ENCODE measurements at regions not wholly inside any gene's neighbourhood (a gene's known extent, or its start where the extent isn't known, plus 50 kb on each side); places are given as distances from the start of the nearest gene placed in this dataset.
"Not testable (repeated sequence)": the region's sequence is repeated elsewhere in the genome, so short reads cannot be mapped to it uniquely, and the experiment has no call there.

DNA sequence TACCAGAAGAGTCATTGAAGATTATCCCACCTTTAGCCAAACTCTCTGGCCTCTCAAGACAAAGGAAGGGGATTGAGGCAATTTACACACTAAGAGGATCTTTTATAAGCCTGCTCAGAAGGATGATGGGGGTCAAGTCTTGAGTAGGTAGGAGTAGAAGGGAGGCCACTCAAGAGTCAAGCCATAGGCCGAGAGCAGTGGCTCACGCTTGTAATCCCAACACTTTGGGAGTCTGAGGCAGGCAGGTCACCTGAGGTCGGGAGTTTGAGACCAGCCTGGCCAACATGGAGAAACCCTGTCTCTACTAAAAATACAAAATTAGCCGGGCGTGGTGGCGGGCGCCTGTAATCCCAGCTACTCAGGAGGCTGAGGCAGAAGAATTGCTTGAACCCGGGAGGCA is 58.0 kb upstream of the SOX13 start:
- H3K36me3 Mint-ChIP-seq (ENCODE audit: low read depth); H3K27ac Mint-ChIP-seq; H3K4me1 Mint-ChIP-seq (ENCODE audit: low read depth); H3K9me3 Mint-ChIP-seq; H3K4me3 Mint-ChIP-seq; H3K27me3 Mint-ChIP-seq (ENCODE audit: low read depth): not testable (repeated sequence)

GRCh38 chr1:204017032-204017431 is 55.9 kb upstream of the SOX13 start:
- Mint-ChIP-seq H3K9me3 (no peaks in the 10 kb centered on the region), H3K4me1 (ENCODE audit: low read depth) (no peaks in the 10 kb centered on the region), H3K36me3 (ENCODE audit: low read depth) (no peaks in the 10 kb centered on the region), H3K27ac (no peak overlapping the region), H3K4me3 (no peak overlapping the region), H3K27me3 (ENCODE audit: low read depth) (peaks cover 8% of the 10 kb centered on the region)

DNA sequence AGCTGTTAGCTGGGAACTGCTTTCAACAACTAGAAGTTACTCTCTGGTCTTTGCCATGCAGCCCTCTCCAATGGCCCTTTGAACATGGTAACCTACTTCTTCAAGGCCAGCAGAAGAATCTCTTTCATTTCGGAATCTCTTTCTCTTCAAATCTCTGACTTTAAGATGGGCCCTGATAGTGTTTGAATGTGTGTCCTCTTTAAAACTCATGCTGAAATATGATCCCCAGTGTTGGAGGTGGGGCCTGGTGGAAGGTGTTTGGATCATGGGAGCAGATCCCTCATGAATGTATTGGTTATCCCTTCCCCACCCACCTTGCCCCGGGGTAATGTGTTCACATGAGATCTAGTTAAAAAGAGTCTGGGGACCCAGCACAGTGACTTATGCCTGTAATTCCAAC is 54.5 kb upstream of the SOX13 start:
- Mint-ChIP-seq H3K9me3 (no peaks in the 10 kb centered on the region), H3K27me3 (ENCODE audit: low read depth) (peaks cover 8% of the 10 kb centered on the region), H3K4me1 (ENCODE audit: low read depth) (no peaks in the 10 kb centered on the region), H3K27ac (no peak overlapping the region), H3K4me3 (no peak overlapping the region), H3K36me3 (ENCODE audit: low read depth) (no peaks in the 10 kb centered on the region)
